Suprapubic skin (tissue), 4 donors: ENCODE measurements at regions not wholly inside any gene's neighbourhood (a gene's known extent, or its start where the extent isn't known, plus 50 kb on each side); places are given as distances from the start of the nearest gene placed in this dataset.

Experiments
- CTCF ChIP-seq, 2 donors: fragments of 200-600 bp in 1 of 2; fragments of 450-650 bp in 1 of 2; sonication (generic) in 1 of 2; IDR thresholded peaks; one replicate each; pipeline ENCODE4 v1.5.1; 2016 to 2019; ENCODE audit warnings: antibody characterized with exemption in 2 of 2, mild to moderate bottlenecking in 1 of 2, moderate library complexity in 1 of 2
- POLR2A ChIP-seq, 2 donors: fragments of 450-650 bp; IDR thresholded peaks; one replicate each; pipeline ENCODE4 v1.6.1; 2017; ENCODE audit warnings: antibody characterized with exemption in 2 of 2, mild to moderate bottlenecking in 2 of 2, moderate library complexity in 2 of 2
- POLR2AphosphoS5 ChIP-seq, 3 donors: sonication (generic); formaldehyde crosslinking; IDR thresholded peaks; one replicate each; pipeline ENCODE4 v1.6.1; 2017; ENCODE audit warnings: antibody characterized with exemption in 3 of 3

- no peak for TF ChIP-seq POLR2A (IDR thresholded peaks at IDR 0.05)
- no peak for TF ChIP-seq CTCF (IDR thresholded peaks at IDR 0.05)
- TF ChIP-seq POLR2AphosphoS5 (IDR thresholded peaks at IDR 0.05) = no peak
Measured at GRCh38 chr2:4942441-4942840, 749.7 kb upstream of the SOX11 start.
